ENCODE measurements at regions not wholly inside any gene's neighbourhood (a gene's known extent, or its start where the extent isn't known, plus 50 kb on each side); places are given as distances from the start of the nearest gene placed in this dataset.
"Not testable (repeated sequence)": the region's sequence is repeated elsewhere in the genome, so short reads cannot be mapped to it uniquely, and the experiment has no call there.

GRCh38 chr12:127830730-127831129 lies 436.2 kb upstream of the TMEM132C start:
- Mint-ChIP-seq H3K4me1 (no peaks in the 10 kb centered on the region), H3K36me3 (peaks cover 58% of the 10 kb centered on the region), H3K27ac (no peak overlapping the region), H3K9me3 (peaks cover 83% of the 10 kb centered on the region), H3K27me3 (ENCODE audit: low read depth) (peaks cover 5% of the 10 kb centered on the region), H3K4me3 (no peak overlapping the region)
- CTCF ChIA-PET, result no interaction called here
- ATAC-seq (no peak), DNase-seq (ENCODE audit: low spot score) (no peak)
- TF ChIP-seq TEAD1 (CRISPR knock-in tag; IDR thresholded peaks at IDR 0.05) (no peak), SMAD4 (CRISPR knock-in tag; IDR thresholded peaks at IDR 0.05) (no peak), TP53 (CRISPR knock-in tag; IDR thresholded peaks at IDR 0.05) (no peak), ZNF396 (CRISPR knock-in tag; IDR thresholded peaks at IDR 0.05; ENCODE audit: borderline replicate concordance) (no peak), JUN (CRISPR knock-in tag; IDR thresholded peaks at IDR 0.05) (no peak), CREM (CRISPR knock-in tag; IDR thresholded peaks at IDR 0.05) (no peak), GABPB1 (CRISPR knock-in tag; IDR thresholded peaks at IDR 0.05) (no peak), ETV6 (CRISPR knock-in tag; IDR thresholded peaks at IDR 0.05) (no peak), MYBL2 (CRISPR knock-in tag; IDR thresholded peaks at IDR 0.05) (no peak)
- POLR2A ChIA-PET, result no interaction called here

- 0 out of 2 replicates have a peak, but pooled peaks cover 4% of the 10 kb centered on the region for H3K4me1 Mint-ChIP-seq
- DNase-seq (ENCODE audit: low spot score) (no peak), ATAC-seq (no peak)
- no peak overlapping the region for H3K4me3 Mint-ChIP-seq
- POLR2A ChIA-PET, result no interaction called here
- CTCF ChIA-PET, result no interaction called here
- peaks cover 54% of the 10 kb centered on the region for H3K36me3 Mint-ChIP-seq
- H3K9me3 Mint-ChIP-seq, result peaks cover 78% of the 10 kb centered on the region
- peaks cover 5% of the 10 kb centered on the region for H3K27me3 Mint-ChIP-seq (ENCODE audit: low read depth)
- H3K27ac Mint-ChIP-seq, result no peak overlapping the region
- no peak for TF ChIP-seq TEAD4 (CRISPR knock-in tag; IDR thresholded peaks at IDR 0.05)
- no peak for TF ChIP-seq FOXJ3 (CRISPR knock-in tag; IDR thresholded peaks at IDR 0.05; ENCODE audit: borderline replicate concordance)
- no peak for TF ChIP-seq TP53 (CRISPR knock-in tag; IDR thresholded peaks at IDR 0.05)
- no peak for TF ChIP-seq AFF4 (CRISPR knock-in tag; IDR thresholded peaks at IDR 0.05; ENCODE audit: borderline replicate concordance)
- no peak for TF ChIP-seq ZNF512 (CRISPR knock-in tag; IDR thresholded peaks at IDR 0.05; ENCODE audit: borderline replicate concordance)
- TF ChIP-seq E2F5 (CRISPR knock-in tag; IDR thresholded peaks at IDR 0.05), result no peak
- TF ChIP-seq JAZF1 (CRISPR knock-in tag; IDR thresholded peaks at IDR 0.05), result no peak
- TF ChIP-seq GRHL2 (CRISPR knock-in tag; IDR thresholded peaks at IDR 0.05; ENCODE audit: insufficient replicate concordance, severe bottlenecking), result no peak
- no peak for TF ChIP-seq AR (CRISPR knock-in tag; IDR thresholded peaks at IDR 0.05)
Observed at GRCh38 chr12:127832172-127832571, 434.8 kb upstream of the TMEM132C start.

GRCh38 chr12:127836802-127837201 lies 430.2 kb upstream of the TMEM132C start:
- H3K4me3 Mint-ChIP-seq; H3K27ac Mint-ChIP-seq; POLR2A ChIA-PET; H3K27me3 Mint-ChIP-seq (ENCODE audit: low read depth); ATAC-seq; DNase-seq (ENCODE audit: low spot score); H3K4me1 Mint-ChIP-seq; CTCF ChIA-PET: not testable (repeated sequence)
- Mint-ChIP-seq H3K9me3 (peaks cover 71% of the 10 kb centered on the region), H3K36me3 (peaks cover 54% of the 10 kb centered on the region)
